LNCaP clone FGC (cell line): ENCODE measurements at regions not wholly inside any gene's neighbourhood (a gene's known extent, or its start where the extent isn't known, plus 50 kb on each side); places are given as distances from the start of the nearest gene placed in this dataset.

Source experiments
- DNase-seq: peaks from one replicate; pipeline ENCODE4 v3.0.0-alpha.2; 2011; ENCODE audit warnings: low read depth
- H3K4me3 ChIP-seq: 2 replicates; pipeline ENCODE4 v1.5.1; 2011; ENCODE audit warnings: mild to moderate bottlenecking, low read depth, low read length, control low read depth
- TF ChIP-seq, protein P1 (sequence below): IDR thresholded peaks from 2 replicates; pipeline ENCODE4 v1.5.1; 2012; ENCODE audit warnings: mild to moderate bottlenecking; ENCODE audit not compliant: control insufficient read depth, insufficient read depth; ENCODE audit errors: extremely low read depth

DNA sequence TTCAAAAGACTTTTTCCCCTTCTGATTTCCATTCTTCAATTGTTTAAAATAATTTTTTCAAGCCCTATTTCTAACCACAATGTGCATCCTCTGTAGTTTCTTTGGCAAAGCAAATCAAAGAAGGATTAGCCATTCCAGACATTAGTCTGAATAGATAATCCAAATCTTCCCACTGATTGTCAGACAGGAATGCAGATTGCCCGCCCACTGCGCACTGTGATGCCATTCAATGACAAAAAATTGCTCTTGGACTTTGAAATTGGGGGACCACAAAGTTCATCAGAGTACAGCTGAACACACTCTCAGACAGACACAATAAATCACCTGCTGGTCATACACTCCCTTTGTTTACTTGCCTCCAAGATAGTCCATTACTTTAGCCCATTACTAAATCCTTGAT lies 216.5 kb upstream of the DKK2 start:
- DNase-seq: no peak
- H3K4me3 ChIP-seq: no peak overlapping the region
- TF ChIP-seq, protein P1, sequence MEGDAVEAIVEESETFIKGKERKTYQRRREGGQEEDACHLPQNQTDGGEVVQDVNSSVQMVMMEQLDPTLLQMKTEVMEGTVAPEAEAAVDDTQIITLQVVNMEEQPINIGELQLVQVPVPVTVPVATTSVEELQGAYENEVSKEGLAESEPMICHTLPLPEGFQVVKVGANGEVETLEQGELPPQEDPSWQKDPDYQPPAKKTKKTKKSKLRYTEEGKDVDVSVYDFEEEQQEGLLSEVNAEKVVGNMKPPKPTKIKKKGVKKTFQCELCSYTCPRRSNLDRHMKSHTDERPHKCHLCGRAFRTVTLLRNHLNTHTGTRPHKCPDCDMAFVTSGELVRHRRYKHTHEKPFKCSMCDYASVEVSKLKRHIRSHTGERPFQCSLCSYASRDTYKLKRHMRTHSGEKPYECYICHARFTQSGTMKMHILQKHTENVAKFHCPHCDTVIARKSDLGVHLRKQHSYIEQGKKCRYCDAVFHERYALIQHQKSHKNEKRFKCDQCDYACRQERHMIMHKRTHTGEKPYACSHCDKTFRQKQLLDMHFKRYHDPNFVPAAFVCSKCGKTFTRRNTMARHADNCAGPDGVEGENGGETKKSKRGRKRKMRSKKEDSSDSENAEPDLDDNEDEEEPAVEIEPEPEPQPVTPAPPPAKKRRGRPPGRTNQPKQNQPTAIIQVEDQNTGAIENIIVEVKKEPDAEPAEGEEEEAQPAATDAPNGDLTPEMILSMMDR: no peak

DNA sequence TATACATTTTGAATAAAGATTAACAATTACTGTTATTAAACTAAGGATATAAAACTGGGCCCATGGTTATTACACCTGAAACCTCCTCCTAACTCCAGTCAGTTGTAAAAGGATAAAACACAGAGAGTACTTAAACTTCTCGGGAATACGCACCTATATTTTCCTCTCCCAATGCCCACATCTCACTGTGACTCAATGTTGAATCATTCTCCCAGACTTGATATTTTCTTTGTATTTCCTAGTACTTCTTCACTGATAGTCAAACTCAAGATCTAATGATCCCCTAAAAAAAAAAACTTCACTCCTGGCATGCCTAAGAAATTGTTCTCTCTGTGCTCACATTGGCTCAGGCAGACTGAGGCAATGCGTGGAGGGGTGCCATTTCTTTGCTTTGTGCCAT lies 212.5 kb upstream of the DKK2 start:
- H3K4me3 ChIP-seq: no peak overlapping the region
- TF ChIP-seq, protein P1: no peak
- DNase-seq: no peak

DNA sequence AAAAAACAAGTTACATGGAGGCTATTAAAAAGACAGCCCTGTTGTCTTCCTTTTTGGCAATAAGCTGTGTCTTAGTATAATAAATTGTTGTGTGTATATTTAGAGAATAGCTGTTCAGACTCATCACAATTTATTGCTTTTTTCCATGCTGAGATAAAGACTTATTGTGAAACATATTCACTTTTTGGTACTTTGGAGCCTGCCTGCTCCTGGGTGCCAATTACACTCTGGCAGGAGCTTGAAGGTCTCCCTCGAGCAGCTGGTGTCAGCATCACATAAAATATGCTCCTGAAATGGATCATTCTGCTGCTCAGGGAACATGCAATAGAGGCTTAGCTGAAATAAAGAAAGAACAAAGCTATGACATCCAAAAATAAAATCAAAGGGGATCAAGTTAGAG lies 211.6 kb upstream of the DKK2 start:
- DNase-seq: no peak
- TF ChIP-seq, protein P1: no peak
- H3K4me3 ChIP-seq: no peak overlapping the region

DNA sequence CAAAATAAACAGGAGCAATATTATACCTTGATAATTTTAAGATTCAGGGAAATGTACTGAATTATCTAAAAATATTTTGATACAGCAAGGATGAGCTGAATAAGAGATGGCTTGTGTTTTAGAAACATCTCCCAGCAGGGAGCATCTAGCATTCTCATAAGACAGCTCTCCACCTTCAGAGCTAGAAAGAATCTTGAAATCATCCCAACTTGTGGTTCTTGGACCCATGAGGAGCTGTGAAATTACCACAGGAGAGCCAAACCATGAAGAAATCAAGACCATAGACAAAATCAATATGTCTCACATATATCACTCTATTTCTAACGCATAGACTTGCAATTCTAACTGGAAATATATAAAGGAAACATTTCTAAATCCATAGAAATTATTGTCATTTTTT lies 210.6 kb upstream of the DKK2 start:
- no peak for DNase-seq
- TF ChIP-seq, protein P1: no peak
- no peak overlapping the region for H3K4me3 ChIP-seq

DNA sequence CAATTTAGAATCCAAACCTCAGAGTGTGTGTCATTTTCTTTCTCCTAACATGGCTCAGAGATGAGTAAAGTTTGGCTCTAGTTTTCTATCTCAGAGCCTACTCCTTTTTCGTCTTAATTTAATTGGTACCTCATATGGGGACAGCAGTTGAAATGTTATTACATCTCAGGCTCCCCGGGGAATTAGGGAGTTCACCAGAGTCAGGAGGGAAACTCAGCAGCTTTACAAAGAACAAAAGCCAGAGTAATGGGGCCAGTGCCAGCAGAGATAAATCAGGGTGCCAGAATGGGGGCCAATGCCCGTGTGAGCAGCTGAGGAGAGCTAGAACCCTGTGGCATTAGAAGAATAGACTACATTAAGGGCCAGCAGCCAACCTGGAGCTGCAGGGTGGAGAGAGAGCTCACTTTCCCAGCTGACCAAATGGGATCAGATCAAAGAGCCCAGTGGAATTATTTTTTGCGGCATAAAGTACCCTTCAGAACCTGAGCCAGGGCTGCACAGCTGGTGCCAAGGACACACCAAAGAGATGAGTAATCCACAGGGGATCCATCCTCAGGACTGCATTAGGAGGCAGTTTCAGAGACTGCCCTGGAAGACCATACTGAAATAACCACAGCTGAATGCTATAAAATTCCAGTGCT lies 207.1 kb upstream of the DKK2 start:
- H3K4me3 ChIP-seq: no peak overlapping the region
- TF ChIP-seq, protein P1: no peak
- DNase-seq: no peak

DNA sequence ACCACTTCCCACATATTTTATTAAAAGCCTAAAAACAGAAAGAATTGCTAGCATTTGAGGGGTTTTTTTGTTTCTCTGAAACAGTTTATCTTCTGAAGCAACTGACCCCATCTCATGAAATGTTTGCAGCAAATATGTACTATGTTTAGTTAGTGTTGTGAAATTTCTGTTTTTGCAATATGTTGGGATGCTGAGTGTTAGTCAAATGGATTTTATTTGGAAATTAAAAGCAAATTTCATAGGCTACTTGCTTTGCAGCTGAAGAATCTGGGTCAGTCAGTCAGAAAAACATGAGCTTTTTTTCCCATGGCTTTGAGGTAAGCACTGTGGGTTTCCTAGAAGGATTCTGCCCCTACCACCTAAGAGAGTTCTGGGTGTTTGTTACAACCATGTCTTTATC lies 184.9 kb upstream of the DKK2 start:
- H3K4me3 ChIP-seq: no peak overlapping the region

More for the DNA sequence above, 184.9 kb upstream of the DKK2 start:
- TF ChIP-seq, protein P1: no peak
- no peak for DNase-seq
